OCI-LY1 (cell line): ENCODE measurements at regions not wholly inside any gene's neighbourhood (a gene's known extent, or its start where the extent isn't known, plus 50 kb on each side); places are given as distances from the start of the nearest gene placed in this dataset.
"Not testable (repeated sequence)": the region's sequence is repeated elsewhere in the genome, so short reads cannot be mapped to it uniquely, and the experiment has no call there.

Source experiments
- H2AFZ ChIP-seq: fragments of 200-600 bp; sonication (generic), shearing (Covaris generic); 2 replicates; pipeline ENCODE4 v1.6.0; 2014; ENCODE audit warnings: antibody characterized with exemption, mild to moderate bottlenecking, low read length
- H3F3A ChIP-seq: fragments of 200-600 bp; sonication (generic), shearing (Covaris generic); 2 replicates; pipeline ENCODE4 v1.6.0; 2014; ENCODE audit warnings: mild to moderate bottlenecking, antibody characterized with exemption, low read length, moderate library complexity; ENCODE audit not compliant: insufficient read depth
- H3K27ac ChIP-seq: fragments of 200-600 bp; sonication (generic); 2 replicates; pipeline ENCODE4 v1.5.1; 2014; ENCODE audit warnings: low read length, mixed run types, mild to moderate bottlenecking, low read depth; ENCODE audit not compliant: poor library complexity, severe bottlenecking
- H3K27me3 ChIP-seq: fragments of 200-600 bp; sonication (generic); 2 replicates; pipeline ENCODE4 v1.6.0; 2014; ENCODE audit warnings: antibody characterized with exemption, mild to moderate bottlenecking, low read length, moderate library complexity; ENCODE audit not compliant: insufficient read depth
- H3K36me3 ChIP-seq: fragments of 200-600 bp; sonication (generic); 2 replicates; pipeline ENCODE4 v1.6.1; 2014; ENCODE audit warnings: mild to moderate bottlenecking, antibody characterized with exemption, low read length, moderate library complexity, mixed read lengths; ENCODE audit not compliant: insufficient read depth
- H3K4me1 ChIP-seq: fragments of 200-600 bp; sonication (generic); 2 replicates; pipeline ENCODE4 v1.5.1; 2014; ENCODE audit warnings: mild to moderate bottlenecking, low read length, moderate library complexity; ENCODE audit not compliant: insufficient read depth, severe bottlenecking
- H3K4me2 ChIP-seq: fragments of 200-600 bp; sonication (generic), shearing (Covaris generic); 2 replicates; pipeline ENCODE4 v1.6.1; 2014; ENCODE audit warnings: low read length
- H3K4me3 ChIP-seq: fragments of 200-600 bp; sonication (generic); 2 replicates; pipeline ENCODE4 v1.5.1; 2014; ENCODE audit warnings: low read length, low read depth, mild to moderate bottlenecking, mixed read lengths; ENCODE audit not compliant: poor library complexity, severe bottlenecking
- H3K79me2 ChIP-seq: fragments of 200-600 bp; shearing (Covaris generic); 2 replicates; pipeline ENCODE4 v1.6.1; 2016; ENCODE audit warnings: mixed run types, low read length, mixed read lengths; ENCODE audit not compliant: insufficient read depth
- H3K9ac ChIP-seq: fragments of 200-600 bp; sonication (generic), shearing (Covaris generic); 2 replicates; pipeline ENCODE4 v1.6.1; 2014; ENCODE audit warnings: mild to moderate bottlenecking, low read length, mixed read lengths
- H3K9me2 ChIP-seq: fragments of 200-600 bp; sonication (generic), shearing (Covaris generic); 2 replicates; pipeline ENCODE4 v1.6.1; 2014; ENCODE audit warnings: low read depth, mild to moderate bottlenecking, low read length, mixed read lengths
- H3K9me3 ChIP-seq: fragments of 200-600 bp; shearing (Covaris generic); 2 replicates; pipeline ENCODE4 v1.6.1; 2014; ENCODE audit warnings: low read length, mixed read lengths
- H4K20me1 ChIP-seq: fragments of 200-600 bp; sonication (generic), shearing (Covaris generic); 2 replicates; pipeline ENCODE4 v1.6.0; 2016; ENCODE audit warnings: mild to moderate bottlenecking, low read length; ENCODE audit not compliant: insufficient read depth
- CTCF ChIP-seq: fragments of 200-600 bp; sonication (generic), shearing (Covaris generic); IDR thresholded peaks from 2 replicates; pipeline ENCODE4 v1.5.1; 2017; ENCODE audit warnings: mild to moderate bottlenecking, antibody characterized with exemption, low read length, moderate library complexity, mixed read lengths
- EZH2 ChIP-seq: fragments of 200-600 bp; sonication (generic), shearing (Covaris generic); IDR thresholded peaks from 2 replicates; pipeline ENCODE4 v1.8.0; 2017; ENCODE audit warnings: borderline replicate concordance, mixed run types, mild to moderate bottlenecking, antibody characterized with exemption, low read length, moderate library complexity, mixed read lengths

- H3K9ac ChIP-seq = no peak overlapping the region
- H3K4me1 ChIP-seq = no peaks in the 10 kb centered on the region
- no peaks in the 10 kb centered on the region for H3F3A ChIP-seq
- no peaks in the 10 kb centered on the region for H3K9me3 ChIP-seq
- TF ChIP-seq CTCF = no peak
- TF ChIP-seq EZH2 = no peak
- no peaks in the 10 kb centered on the region for H3K27me3 ChIP-seq
- no peaks in the 10 kb centered on the region for H3K9me2 ChIP-seq
- H4K20me1 ChIP-seq = no peaks in the 10 kb centered on the region
- no peaks in the 10 kb centered on the region for H3K36me3 ChIP-seq
- H3K79me2 ChIP-seq = no peaks in the 10 kb centered on the region
- no peak overlapping the region for H3K4me2 ChIP-seq
- H2AFZ ChIP-seq = no peak overlapping the region
- H3K27ac ChIP-seq = no peak overlapping the region
- H3K4me3 ChIP-seq = no peak overlapping the region
Observed at GRCh38 chr6:15739867-15740266, 77.0 kb upstream of the DTNBP1 start.

- Histone ChIP-seq H3K79me2 (no peaks in the 10 kb centered on the region), H3K27me3 (no peaks in the 10 kb centered on the region), H3K4me1 (no peaks in the 10 kb centered on the region), H3F3A (no peaks in the 10 kb centered on the region), H3K9me2 (no peaks in the 10 kb centered on the region), H4K20me1 (no peaks in the 10 kb centered on the region), H3K9ac (no peak overlapping the region), H2AFZ (no peak overlapping the region), H3K9me3 (no peaks in the 10 kb centered on the region), H3K4me2 (no peak overlapping the region), H3K27ac (no peak overlapping the region), H3K36me3 (no peaks in the 10 kb centered on the region), H3K4me3 (no peak overlapping the region)
- TF ChIP-seq CTCF = no peak
- TF ChIP-seq EZH2 = no peak
Observed at GRCh38 chr6:15739353-15739752, 76.5 kb upstream of the DTNBP1 start.

- not testable (repeated sequence) for H3K27ac ChIP-seq, H3K79me2 ChIP-seq, H3K4me3 ChIP-seq, H3K4me1 ChIP-seq, H3K27me3 ChIP-seq, H4K20me1 ChIP-seq, H3F3A ChIP-seq, H2AFZ ChIP-seq, H3K9me3 ChIP-seq, H3K36me3 ChIP-seq, H3K4me2 ChIP-seq, H3K9me2 ChIP-seq, H3K9ac ChIP-seq
Observed at GRCh38 chr6:15738195-15738594, 75.4 kb upstream of the DTNBP1 start.

- Histone ChIP-seq H3K9me2 (no peaks in the 10 kb centered on the region), H3K27me3 (no peaks in the 10 kb centered on the region), H3K4me1 (no peaks in the 10 kb centered on the region), H3K4me2 (no peak overlapping the region), H4K20me1 (no peaks in the 10 kb centered on the region), H3K27ac (no peak overlapping the region), H3K36me3 (no peaks in the 10 kb centered on the region), H2AFZ (no peak overlapping the region), H3K9me3 (no peaks in the 10 kb centered on the region), H3K9ac (no peak overlapping the region), H3F3A (no peaks in the 10 kb centered on the region), H3K79me2 (no peaks in the 10 kb centered on the region), H3K4me3 (no peak overlapping the region)
- TF ChIP-seq EZH2 (no peak), CTCF (no peak)
Observed at GRCh38 chr6:15736297-15736696, 73.5 kb upstream of the DTNBP1 start.
